SH-SY5Y (cell line): ENCODE measurements at regions not wholly inside any gene's neighbourhood (a gene's known extent, or its start where the extent isn't known, plus 50 kb on each side); places are given as distances from the start of the nearest gene placed in this dataset.

Source experiments
- GATA2 ChIP-seq: IDR thresholded peaks from 2 replicates; pipeline ENCODE4 v1.6.1; 2011; ENCODE audit warnings: mild to moderate bottlenecking, low read depth, low read length
- GATA3 ChIP-seq: IDR thresholded peaks from 2 replicates; pipeline ENCODE4 v1.6.1; 2011; ENCODE audit warnings: low read depth, mild to moderate bottlenecking, low read length, moderate library complexity

DNA sequence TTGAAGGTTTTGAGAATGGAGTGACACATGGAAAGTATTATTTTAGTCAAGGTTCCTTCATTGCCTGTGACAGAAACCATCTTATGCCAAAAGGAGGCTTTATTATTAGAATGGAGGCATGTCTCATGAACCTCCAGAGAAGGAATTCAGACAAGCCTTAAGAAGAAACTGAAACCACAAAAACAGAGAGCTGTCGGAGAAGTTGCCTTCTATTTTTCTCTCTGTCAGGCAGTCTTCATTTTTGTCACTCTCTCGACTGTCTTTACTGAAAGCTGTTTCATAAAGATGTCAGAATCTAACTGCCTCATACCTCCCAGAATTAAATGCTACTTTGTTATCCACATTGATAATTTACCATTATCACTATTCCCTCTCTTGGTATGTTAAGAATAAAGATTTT, 434.7 kb upstream of the ADGRL4 start:
- TF ChIP-seq GATA2 (no peak), GATA3 (no peak)
